RWPE1 (cell line): ENCODE measurements at regions not wholly inside any gene's neighbourhood (a gene's known extent, or its start where the extent isn't known, plus 50 kb on each side); places are given as distances from the start of the nearest gene placed in this dataset.

Experiments used
- CTCF ChIA-PET: fragments of 350-600 bp; sonication (Branson Sonifier 250); formaldehyde crosslinking; extraction: SDS; loops from one replicate; lab custom pipeline; 2021; lab: Yijun Ruan, JAX
- POLR2A ChIA-PET: fragments of 400-600 bp; formaldehyde crosslinking; extraction: SDS; loops from one replicate; lab custom pipeline; 2020; ENCODE audit warnings: antibody characterized with exemption; ENCODE audit not compliant: low non-redundant PET; lab: Yijun Ruan, JAX
- DNase-seq: peaks from one replicate; pipeline ENCODE4 v3.0.0; 2012; ENCODE audit warnings: low spot score
- H3K27ac ChIP-seq: fragments of 450-650 bp; 2 replicates; pipeline ENCODE4 v1.5.1; 2017
- CTCF ChIP-seq: fragments of 450-650 bp; conservative IDR thresholded peaks from 2 replicates; pipeline ENCODE4 v1.5.1; 2017; ENCODE audit warnings: low read depth, mild to moderate bottlenecking

GRCh38 chr9:73234008-73234360 is 82.3 kb downstream of the ANXA1 start:
- H3K27ac ChIP-seq = no peak overlapping the region
- ChIA-PET POLR2A (no interaction called here), CTCF (interaction anchor here (0.6 kb wide), 1 partner anchor 803 kb away, joined by 3 read pairs; no protein-coding TSS in a partner anchor)
- no peak for TF ChIP-seq CTCF
- DNase-seq = no peak

DNA sequence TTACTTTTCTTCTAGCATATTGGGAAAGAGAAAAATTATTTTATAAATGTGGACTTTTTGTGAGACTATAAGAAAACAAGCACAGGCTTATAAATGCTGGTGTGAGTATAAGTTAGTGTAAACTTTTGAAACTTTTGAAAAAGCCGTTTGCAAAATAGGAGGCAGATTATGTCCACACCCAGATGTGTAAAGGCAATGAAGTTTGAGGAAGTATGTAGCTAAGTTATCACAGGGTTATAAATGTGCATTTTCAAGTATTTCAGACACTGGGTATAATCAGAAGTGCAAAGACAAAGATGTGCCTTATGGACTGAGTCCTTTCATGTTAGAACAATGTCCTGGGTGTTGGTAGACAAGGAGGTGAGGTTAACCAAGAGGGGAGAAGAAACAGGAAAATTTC is 85.5 kb downstream of the ANXA1 start:
- no peak for TF ChIP-seq CTCF
- no peak for DNase-seq
- ChIA-PET POLR2A (no interaction called here), CTCF (interaction anchor here (0.5 to 0.6 kb wide), 2 partner anchors 415 to 1397 kb away, joined by 3 to 4 read pairs; no protein-coding TSS in a partner anchor)
- no peak overlapping the region for H3K27ac ChIP-seq

- H3K27ac ChIP-seq = no peak overlapping the region
- POLR2A ChIA-PET = no interaction called here
- no peak for TF ChIP-seq CTCF
- CTCF ChIA-PET = interaction anchor here (0.6 to 0.7 kb wide), 5 partner anchors 19 to 1102 kb away, joined by 3 to 7 read pairs (median 4); no protein-coding TSS in a partner anchor
- peak; percentile 36 for DNase-seq
These were observed 88.1 kb downstream of the ANXA1 start for GRCh38 chr9:73239570-73240265.

GRCh38 chr9:73243078-73243477 is 91.4 kb downstream of the ANXA1 start:
- CTCF ChIA-PET = no interaction called here
- DNase-seq = no peak
- TF ChIP-seq CTCF = no peak
- H3K27ac ChIP-seq = no peak overlapping the region
- POLR2A ChIA-PET = no interaction called here

DNA sequence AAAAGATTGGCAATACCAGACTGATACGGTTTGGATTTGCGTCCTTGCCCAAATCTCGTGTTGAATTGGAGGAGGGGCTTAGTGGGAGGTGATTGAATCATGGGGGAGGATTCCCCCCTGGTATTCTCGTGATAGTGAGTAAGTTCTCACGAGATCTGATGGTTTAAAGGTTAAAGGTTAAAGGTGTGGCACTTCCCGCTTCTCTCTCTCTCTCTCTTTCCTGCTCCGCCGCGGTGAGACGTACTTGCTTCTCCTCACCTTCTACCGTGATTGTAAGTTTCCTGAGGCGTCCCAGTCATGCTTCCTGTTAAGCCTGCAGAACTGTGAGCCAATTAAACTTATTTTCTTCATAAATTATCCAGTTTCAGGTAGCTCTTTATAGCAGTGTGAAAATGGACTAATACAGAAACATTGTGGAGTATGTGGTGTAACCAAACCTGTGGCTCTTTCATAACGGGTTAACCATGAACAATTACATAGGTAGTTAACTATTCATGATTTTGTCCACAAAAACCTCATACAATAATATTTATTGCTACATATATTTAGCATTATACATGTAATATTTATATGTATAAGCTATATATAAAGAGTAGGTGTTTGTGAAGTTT is 107.5 kb downstream of the ANXA1 start:
- no peak for TF ChIP-seq CTCF
- ChIA-PET POLR2A (no interaction called here), CTCF (interaction anchor here (0.7 kb wide), 1 partner anchor 1288 kb away, joined by 3 read pairs; no protein-coding TSS in a partner anchor)
- no peak overlapping the region for H3K27ac ChIP-seq
- no peak for DNase-seq

DNA sequence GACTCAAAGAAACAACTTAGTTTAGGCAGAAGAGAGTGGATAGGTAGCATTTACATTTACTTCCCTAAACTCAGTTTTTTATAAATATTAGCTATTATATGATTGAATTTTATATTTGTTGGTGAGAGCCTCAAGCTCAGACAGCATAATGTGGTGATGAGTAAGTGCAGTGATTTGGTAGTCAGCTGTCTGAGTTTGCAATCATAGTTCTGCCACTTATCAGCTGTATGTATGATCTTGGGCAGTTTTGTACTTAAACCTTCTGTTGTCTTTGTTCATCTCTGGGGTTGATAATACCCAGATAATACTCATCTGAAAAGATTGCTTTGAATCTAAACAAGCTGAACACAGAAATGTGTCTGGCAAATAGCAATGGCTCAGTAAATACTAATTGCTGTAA is 108.8 kb downstream of the ANXA1 start:
- POLR2A ChIA-PET = no interaction called here
- H3K27ac ChIP-seq = no peak overlapping the region
- CTCF ChIA-PET = interaction anchor here (0.5 to 0.6 kb wide), 3 partner anchors 10 to 1011 kb away, joined by 3 to 4 read pairs (median 3); no protein-coding TSS in a partner anchor
- no peak for DNase-seq
- TF ChIP-seq CTCF = no peak
